NCI-H2029 (cell line): ENCODE measurements at regions not wholly inside any gene's neighbourhood (a gene's known extent, or its start where the extent isn't known, plus 50 kb on each side); places are given as distances from the start of the nearest gene placed in this dataset.

Source experiments
- DNase-seq: peaks from one replicate; lab custom pipeline; 2025; lab: John Stamatoyannopoulos, UW

DNA sequence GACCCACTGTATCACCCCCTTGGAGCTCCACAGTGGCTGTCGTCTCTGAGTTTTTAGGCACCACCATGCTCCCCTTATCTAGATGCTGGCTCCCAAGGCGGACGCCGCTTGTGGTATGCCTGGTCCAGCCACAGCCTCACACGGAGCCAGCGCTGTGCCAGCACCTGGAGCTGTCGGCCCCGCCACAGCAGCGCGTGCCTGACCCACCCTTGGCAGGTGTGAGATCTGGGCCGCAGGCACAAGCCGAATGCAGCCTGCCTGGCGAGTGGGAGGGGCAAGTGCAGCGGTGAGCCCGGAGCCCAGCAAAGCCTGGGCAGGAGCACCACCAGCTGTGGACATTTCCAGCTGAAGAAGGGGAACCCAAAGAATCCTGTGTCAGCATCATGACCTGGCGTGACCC lies 91.9 kb upstream of the BACE2 start:
- DNase-seq, result no peak

DNA sequence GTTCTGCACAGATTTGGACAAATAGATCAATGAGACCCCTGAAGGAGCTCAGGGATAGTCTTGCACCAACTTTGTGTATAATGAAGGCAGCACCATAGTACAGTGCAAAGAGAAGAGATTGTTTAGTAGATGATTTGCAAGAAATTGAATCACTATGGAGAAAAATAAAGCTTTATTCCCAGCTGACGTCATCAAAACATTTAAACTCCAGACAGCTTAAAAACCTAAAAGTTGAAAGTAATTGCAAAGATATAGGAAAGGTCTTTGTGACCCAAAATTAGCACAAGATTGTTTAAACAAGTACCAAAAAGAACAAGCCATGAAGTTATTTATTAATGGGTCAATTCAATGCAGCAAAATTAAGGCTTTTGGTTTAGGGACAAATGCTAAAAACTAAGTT lies 88.8 kb upstream of the BACE2 start:
- no peak for DNase-seq

DNA sequence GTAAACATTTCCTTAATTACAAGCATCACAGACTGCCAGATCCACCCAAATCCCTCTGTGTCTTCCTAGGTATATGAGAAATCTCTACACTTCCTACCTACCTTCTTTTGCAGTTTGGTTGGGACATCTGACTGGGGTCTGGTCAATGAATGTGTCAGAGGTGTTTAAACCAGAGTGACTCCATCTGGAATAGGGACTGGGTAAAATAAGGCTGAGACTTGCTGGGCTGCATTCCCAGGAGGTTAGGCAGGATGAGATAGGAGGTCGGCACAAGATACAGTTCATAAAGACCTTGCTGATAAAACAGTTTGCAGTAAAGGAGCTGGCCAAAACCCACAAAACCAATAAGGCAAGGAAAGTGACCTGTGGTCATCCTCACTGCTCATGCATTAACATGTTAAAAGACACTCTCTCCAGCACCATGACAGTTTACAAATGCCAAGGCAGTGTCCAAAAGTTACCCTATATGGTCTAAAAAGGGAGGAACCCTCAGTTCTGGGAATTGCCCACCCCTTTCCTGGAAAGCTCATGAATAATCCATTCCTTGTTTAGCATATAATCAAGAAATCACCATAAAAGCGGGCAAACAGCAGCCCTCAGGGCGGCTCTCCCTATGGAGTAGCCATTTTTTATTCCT lies 87.4 kb upstream of the BACE2 start:
- no peak for DNase-seq

DNA sequence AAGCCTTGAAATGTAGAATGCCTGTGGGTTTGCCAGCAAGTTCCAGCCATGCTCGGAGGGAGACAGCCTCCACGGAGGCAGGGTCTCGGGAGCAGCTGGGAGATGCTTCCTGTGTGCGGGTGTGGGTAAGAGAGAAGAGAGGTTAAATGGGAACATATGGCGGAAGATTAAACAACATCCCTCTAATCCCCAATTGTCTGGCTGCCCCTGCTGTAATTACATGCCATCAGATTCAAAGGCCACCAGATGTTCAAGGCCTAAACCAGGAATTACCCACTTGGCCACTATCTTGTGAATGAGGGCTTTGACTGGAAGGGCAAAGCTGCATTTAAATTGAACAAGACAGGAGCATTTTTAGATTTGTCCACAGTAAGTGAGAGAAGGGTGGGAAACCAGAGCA lies 81.4 kb upstream of the BACE2 start:
- DNase-seq, result no peak

DNA sequence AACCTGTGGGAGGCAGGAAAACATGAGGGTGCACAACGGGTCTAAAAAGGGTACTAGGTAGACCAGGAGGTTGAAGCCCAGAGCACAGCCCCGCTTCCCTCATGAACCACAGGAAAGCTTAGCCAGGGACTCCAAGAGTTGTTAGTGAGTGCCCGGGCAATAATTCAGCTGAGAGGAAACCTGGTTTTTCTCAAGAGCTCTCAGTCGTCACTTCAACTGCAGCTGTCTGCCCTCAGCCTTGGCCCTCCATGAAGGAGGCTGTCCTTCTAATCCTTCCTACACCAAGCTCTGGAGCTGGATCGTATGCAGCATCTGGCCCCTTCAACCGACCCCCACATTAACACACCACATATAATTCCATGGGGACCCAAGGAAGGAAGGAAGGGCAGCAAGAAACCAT lies 77.0 kb upstream of the BACE2 start:
- peak; percentile 23 for DNase-seq

DNA sequence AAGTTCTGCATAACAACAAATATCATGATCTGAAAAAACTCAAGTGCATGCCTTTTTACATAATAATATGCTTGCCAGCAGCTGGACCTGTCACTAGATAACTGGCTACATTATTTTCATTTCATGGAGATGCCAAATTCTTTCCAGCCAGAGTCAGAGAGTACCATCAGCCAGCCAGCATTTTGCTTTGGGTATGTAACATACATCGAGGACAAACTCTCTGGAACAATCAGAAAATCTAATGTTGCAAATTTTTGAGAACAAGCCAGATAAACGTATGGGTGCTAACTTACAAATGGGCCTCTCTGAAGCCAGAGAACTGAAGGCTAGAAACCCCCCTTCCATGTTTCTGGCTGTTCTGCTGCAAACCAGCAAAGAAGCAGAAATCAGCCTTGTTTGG lies 76.3 kb upstream of the BACE2 start:
- DNase-seq, result no peak

DNA sequence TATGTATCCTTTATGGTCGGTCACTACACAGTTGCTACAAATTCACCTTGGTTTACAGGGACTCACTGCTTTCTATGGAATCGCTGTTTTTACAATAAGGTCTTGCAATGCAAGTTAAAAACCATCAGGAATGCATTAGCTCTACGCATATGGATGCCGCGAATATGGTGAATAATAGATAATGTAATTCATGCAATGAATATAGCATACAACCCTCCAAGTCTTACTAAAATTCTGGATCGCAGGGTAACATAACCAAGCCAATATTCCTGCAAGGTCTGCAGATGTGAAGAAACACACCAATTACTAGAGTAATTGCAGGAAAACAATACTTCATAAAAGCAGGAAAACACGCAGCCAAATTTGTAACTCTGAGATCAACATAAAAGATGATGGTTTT lies 75.6 kb upstream of the BACE2 start:
- no peak for DNase-seq

DNA sequence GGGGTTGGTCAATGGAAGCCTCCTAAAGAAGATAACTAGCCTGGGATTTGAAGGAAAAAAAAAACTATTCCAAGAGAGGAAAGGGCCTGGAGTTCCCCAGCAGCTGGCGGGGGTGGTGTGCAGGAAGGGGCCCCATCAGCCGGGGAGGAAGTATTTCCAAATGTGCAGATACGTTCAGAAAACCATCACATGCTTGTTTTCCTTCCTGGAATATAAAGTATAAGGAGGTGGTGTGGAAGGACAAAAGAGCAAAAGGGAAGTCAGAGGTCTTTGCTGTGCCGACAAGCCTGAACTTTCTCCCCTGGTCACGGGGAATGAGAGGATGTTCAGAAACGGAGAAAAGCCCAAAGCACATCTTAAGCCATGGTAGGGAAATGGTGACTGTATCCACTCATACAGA lies 72.0 kb upstream of the BACE2 start:
- DNase-seq, result no peak

DNA sequence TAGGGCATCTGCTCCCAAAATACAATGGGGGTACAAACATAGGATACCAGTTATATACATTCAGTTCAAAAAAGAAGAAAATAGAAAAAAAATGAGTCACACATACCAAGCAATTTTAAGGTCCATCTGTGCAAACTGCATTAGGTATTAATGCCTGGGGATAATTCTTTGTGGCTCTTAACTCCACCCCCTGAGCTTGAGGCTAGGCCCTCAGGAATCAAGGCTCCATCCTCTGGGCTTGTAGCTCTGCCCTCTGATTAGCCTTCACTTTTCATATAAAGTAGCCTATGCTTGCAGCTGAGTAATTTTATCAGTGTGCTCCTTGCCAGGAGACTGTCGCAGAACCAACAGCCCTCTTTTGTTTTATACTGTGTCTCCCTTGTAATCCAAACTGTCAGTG lies 69.9 kb upstream of the BACE2 start:
- DNase-seq, result no peak

DNA sequence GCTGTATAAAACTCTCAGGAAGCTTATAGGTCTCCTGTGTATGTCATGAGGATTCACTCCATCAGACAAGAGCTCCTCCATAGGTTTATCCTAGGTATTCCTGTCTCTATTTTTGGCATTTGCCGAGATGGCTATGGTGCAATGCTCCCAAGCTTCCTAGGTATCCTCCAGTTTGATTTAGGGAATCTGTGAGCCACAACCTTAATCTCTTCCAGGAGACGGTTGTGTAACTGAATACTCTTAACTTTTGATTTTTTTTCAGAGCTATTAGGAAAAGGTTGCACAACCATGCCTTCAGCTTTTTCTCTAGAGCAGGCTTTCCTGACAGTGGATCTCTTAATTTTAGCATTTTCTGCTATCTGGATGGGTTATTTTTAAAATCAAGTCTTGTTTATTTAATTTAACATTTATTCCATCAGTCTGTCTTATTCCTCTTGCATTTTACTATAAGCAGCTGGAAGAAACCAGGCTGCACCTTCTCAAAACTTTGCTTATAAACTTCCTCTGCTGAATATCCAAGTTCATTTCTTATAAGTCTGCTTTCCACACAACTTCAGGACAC lies 69.4 kb upstream of the BACE2 start:
- DNase-seq, result no peak

DNA sequence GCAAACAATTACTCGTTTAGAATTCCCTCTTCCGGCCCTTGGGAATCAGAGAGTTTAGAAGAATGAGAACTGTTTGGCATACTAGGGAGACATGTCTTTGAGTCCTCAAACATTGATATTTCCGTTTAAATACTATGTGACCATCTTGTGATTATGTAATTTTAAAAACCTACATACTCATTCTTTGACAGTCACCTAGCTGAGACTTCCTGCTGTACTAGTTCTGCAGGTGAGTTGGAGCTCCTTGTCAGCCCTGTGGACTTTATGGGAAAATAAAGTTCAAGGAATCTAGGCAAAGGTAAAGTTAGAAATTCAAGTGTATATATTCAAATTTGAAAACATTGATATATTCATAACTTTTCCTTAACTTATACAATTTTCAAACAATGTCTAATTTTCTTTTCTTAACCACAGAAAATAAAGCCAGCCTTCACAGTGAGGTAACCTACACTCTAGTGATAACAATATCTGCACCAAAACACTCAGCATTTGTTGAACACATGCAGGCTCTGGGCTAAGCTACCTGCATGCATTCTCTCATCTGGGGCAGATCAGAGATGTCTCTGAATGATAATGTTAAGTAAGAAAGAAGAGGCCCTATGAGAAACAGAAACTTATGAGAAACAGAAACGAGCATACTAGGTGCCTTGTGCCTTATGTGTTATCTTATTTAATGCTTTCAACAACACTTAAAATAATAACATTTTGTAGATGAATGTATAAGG lies 67.0 kb upstream of the BACE2 start:
- DNase-seq, result no peak

DNA sequence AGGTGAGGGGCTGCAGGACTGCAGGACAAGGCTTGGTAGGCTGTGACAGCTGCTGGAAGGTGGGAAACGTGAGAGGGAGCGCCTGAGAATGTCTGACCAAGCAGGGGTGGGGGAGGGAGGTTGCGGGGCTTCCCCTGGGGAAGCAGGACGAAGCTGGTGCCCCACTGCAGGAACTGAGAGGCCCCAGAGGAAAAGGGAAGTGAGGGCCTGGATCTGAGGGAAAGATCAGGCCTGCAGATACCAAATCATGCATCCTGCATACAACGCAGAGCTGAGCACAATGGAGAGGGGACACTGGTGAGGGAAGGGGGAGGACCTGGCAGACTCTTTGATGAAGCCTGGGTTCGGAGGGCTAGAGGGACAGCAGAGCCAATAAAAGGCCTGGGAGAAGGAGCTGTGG lies 65.7 kb upstream of the BACE2 start:
- no peak for DNase-seq

DNA sequence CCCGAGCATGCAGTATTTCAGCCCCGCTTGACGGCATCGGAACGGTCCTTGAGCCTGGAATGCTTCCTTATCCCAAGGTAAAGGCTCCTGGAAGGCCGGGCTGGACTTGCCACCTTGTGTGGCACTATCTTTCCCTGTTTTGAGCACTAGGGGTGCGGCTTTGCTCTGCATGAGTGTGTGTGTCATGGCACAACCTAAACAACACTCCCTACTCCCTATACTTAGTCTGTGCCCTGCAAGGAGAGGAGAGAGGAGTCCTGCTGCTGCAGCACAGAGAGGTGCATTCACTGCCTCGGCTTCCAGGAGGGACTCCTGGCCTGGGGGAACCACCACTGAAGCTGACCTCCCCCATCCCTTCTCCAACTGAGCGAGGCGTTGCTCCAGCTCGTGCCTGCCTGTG lies 60.4 kb upstream of the BACE2 start:
- no peak for DNase-seq

DNA sequence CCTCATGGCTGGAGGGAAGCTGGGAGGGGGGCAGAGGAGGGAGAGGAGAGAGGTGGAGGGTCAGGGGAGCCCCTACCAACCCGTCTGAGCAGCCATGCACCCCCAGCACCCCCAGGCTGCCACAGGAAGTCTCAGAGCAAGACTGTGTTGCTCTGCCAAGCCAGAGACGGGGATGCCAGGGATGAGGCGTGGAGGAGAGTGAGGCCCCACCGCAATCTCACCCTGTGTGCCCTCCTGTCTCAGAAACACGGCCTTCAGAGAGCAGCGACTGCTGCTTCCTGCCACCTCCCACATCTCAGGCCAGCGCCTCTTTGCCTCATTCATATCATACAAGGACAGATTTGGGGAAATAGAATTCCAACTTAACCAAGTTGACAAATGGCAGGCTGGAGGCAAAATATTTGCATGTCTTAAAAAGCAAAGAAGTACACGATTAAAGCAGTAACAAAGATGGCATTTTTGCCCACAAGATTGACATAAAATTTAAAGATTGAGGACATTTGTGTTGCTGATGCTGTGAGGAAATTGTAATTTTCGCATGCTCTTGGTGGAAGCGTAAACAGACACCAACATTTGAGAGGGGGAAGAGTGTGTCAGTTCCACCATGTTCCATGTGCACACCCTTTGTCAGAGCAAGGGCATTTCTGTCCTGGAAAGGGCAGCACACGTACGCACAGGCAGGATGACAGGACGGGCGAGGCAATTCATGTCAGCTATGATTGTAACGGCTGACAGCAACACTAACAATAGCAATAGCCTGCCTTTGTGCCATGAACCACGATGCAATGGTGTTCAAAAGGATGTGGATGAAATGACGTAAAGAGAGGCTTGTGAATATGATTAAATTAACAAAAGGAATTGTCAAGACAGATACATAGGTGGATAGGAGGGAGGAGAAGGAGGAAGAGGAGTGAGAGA lies 59.0 kb upstream of the BACE2 start:
- no peak for DNase-seq

DNA sequence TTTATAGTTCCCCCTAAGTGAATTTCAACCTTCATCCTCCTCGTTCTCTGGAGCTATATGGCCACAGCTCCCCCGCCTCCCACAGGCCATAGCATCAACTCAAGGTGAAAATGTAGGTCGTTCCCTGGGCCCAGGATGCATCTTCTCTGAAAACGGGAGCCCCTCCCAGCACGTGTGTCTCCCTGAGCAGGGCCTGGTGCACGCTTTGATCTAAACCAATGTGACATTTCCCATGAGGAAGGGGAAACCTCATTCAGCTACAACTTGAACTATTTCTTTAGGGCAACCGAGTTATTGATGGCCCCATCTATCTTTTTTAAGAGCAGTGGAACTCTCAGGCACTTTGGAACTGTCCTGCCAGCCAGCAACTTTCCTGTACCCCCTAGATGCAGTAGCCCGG lies 57.8 kb upstream of the BACE2 start:
- DNase-seq, result no peak

DNA sequence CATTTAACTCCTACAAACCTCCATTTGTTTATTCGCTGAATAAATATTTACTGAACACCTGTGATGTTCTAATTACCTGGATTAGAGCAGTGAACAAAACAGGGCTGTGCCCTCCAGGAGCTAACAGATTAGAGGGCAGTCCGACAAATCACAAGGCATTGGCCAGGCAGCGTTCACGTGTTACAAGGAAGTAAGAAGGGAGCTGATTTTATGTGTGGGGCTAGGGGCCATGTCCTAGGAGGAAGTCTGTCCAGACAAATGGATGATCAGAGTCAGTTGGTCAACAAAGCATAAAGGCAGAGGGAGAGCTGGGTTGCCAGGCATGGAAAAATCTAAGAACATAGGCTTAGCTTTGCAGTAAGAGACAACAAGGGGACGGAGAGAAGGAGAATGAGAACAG lies 57.3 kb upstream of the BACE2 start:
- no peak for DNase-seq

DNA sequence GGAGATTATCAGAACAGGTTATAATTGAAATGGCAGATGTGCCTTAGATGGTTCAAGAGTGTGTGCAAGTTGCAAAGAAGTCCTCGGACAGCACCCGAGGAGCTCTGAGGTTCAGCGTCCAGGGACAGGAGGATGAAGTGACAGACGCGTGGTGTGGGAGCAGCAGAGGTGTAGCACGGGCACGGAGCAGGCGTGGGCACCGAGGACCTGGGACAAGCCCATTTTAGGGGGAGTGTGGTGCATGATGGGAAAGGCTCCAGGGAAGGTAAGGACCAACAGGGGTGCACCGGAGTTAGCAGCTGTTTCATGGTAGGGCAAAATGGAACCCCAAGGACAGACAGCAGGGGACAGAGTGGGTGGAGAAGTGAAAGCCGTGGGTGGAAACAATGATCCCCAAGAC lies 56.3 kb upstream of the BACE2 start:
- DNase-seq, result no peak

DNA sequence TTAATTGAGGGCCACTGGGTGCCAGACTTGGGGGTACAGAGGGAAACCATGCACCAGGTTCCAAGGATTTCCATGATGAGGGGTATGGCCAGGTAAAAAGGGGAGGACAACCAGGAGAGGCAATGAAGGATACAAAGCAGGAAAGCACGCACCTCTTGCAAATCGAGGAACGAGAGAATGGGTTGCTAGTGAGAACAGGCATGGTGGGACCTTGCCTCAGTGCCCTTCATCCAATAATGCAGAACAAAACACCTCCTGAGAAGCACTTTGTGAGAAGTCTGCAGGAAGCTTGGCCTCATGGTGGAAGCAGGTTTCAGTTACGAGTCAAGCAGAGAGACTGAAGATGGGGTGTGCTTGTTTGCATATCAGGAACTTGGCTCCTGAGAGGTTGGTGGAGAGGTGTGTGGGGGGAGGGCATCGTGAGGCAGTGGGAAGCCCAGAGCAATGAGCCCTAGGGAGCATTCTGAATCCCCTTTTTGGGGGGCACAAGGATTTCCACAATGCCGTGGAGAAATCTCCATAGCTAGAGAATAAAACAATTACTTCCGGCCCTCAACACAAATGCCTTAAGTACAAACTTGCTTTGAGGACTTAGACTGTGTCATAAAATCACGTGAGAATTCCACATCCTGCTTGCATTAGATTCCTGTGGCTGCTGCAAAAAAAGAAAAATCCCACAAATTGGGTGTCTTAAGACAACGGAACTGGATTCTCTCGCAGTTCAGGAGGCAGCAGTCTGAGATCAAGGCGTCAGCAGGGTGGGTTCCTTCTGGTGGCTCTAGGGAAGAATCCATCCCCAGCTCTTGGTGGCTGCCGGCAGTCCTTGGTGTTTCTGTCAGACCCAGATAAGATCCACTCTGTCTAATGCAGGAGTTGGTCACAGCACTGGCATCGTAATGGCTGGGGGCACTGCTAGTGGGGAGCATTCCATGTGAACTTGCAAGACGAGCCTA lies 54.9 kb upstream of the BACE2 start:
- DNase-seq, result no peak

DNA sequence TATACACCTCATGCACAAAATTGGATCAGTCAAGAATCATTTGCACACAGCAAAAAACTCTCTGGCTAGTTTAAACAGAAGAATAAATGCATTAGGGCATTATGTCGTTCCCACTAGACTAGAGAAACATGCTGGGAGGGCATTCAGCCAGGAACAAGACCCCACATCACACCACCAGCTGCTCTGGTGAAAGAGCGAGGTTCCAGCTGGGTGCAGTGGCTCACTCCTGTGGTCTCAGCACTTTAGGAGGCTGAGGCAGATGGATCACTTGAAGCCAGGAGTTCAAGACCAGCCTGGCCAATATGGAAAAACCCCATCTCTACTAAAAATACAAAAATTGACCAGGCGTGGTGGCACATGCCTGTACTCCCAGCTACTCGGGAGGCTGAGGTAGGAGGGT lies 52.1 kb upstream of the BACE2 start:
- DNase-seq, result no peak
